ENCODE measurements at regions not wholly inside any gene's neighbourhood (a gene's known extent, or its start where the extent isn't known, plus 50 kb on each side); places are given as distances from the start of the nearest gene placed in this dataset.

GRCh38 chr2:19653509-19653908 is 248.3 kb downstream of the TTC32 start:
- H3K4me3 ChIP-seq (ENCODE audit: low read length) = no peak overlapping the region

GRCh38 chr2:19652811-19653210 is 249.0 kb downstream of the TTC32 start:
- Histone ChIP-seq H3K9me3 (ENCODE audit: insufficient read depth, low read depth, low read length) (no peaks in the 10 kb centered on the region), H3K4me3 (ENCODE audit: low read length) (no peak overlapping the region), H3K9ac (ENCODE audit: low read depth, low read length) (no peak overlapping the region), H3K36me3 (ENCODE audit: insufficient read depth, low read depth, low read length) (no peaks in the 10 kb centered on the region), H3K27ac (ENCODE audit: low read length) (no peak overlapping the region), H3K27me3 (ENCODE audit: insufficient read depth, low read length) (no peaks in the 10 kb centered on the region), H3K4me1 (ENCODE audit: insufficient read depth, low read length) (no peaks in the 10 kb centered on the region)

More at GRCh38 chr2:19653509-19653908, 248.3 kb downstream of the TTC32 start:
- no peaks in the 10 kb centered on the region for H3K27me3 ChIP-seq (ENCODE audit: insufficient read depth, low read length)
- no peaks in the 10 kb centered on the region for H3K9me3 ChIP-seq (ENCODE audit: insufficient read depth, low read depth, low read length)
- no peak overlapping the region for H3K27ac ChIP-seq (ENCODE audit: low read length)
- H3K4me1 ChIP-seq (ENCODE audit: insufficient read depth, low read length) = no peaks in the 10 kb centered on the region
- H3K9ac ChIP-seq (ENCODE audit: low read depth, low read length) = no peak overlapping the region
- H3K36me3 ChIP-seq (ENCODE audit: insufficient read depth, low read depth, low read length) = no peaks in the 10 kb centered on the region

GRCh38 chr2:19651466-19651865 is 250.3 kb downstream of the TTC32 start:
- H3K36me3 ChIP-seq (ENCODE audit: insufficient read depth, low read depth, low read length) = no peaks in the 10 kb centered on the region
- H3K9me3 ChIP-seq (ENCODE audit: insufficient read depth, low read depth, low read length) = no peaks in the 10 kb centered on the region
- no peak overlapping the region for H3K4me3 ChIP-seq (ENCODE audit: low read length)
- no peak overlapping the region; the same call in 1 of the 2 replicates for H3K9ac ChIP-seq (ENCODE audit: low read depth, low read length)
- no peaks in the 10 kb centered on the region for H3K4me1 ChIP-seq (ENCODE audit: insufficient read depth, low read length)
- H3K27me3 ChIP-seq (ENCODE audit: insufficient read depth, low read length) = no peaks in the 10 kb centered on the region
- H3K27ac ChIP-seq (ENCODE audit: low read length) = no peak overlapping the region

- Histone ChIP-seq H3K4me3 (ENCODE audit: low read length) (no peak overlapping the region), H3K27me3 (ENCODE audit: insufficient read depth, low read length) (no peaks in the 10 kb centered on the region), H3K27ac (ENCODE audit: low read length) (no peak overlapping the region), H3K4me1 (ENCODE audit: insufficient read depth, low read length) (no peaks in the 10 kb centered on the region), H3K36me3 (ENCODE audit: insufficient read depth, low read depth, low read length) (no peaks in the 10 kb centered on the region), H3K9ac (ENCODE audit: low read depth, low read length) (no peak overlapping the region), H3K9me3 (ENCODE audit: insufficient read depth, low read depth, low read length) (no peaks in the 10 kb centered on the region)
Measured at GRCh38 chr2:19649785-19650380, 251.9 kb downstream of the TTC32 start.

- no peak overlapping the region for H3K4me3 ChIP-seq (ENCODE audit: low read length)
Measured at GRCh38 chr2:19649142-19649541, 252.6 kb downstream of the TTC32 start.

GRCh38 chr2:19648583-19648982 is 253.2 kb downstream of the TTC32 start:
- Histone ChIP-seq H3K4me3 (ENCODE audit: low read length) (no peak overlapping the region), H3K27ac (ENCODE audit: low read length) (no peak overlapping the region), H3K36me3 (ENCODE audit: insufficient read depth, low read depth, low read length) (no peaks in the 10 kb centered on the region), H3K27me3 (ENCODE audit: insufficient read depth, low read length) (no peaks in the 10 kb centered on the region), H3K9me3 (ENCODE audit: insufficient read depth, low read depth, low read length) (no peaks in the 10 kb centered on the region), H3K9ac (ENCODE audit: low read depth, low read length) (no peak overlapping the region), H3K4me1 (ENCODE audit: insufficient read depth, low read length) (no peaks in the 10 kb centered on the region)

More at GRCh38 chr2:19649142-19649541, 252.6 kb downstream of the TTC32 start:
- no peaks in the 10 kb centered on the region for H3K4me1 ChIP-seq (ENCODE audit: insufficient read depth, low read length)
- H3K27ac ChIP-seq (ENCODE audit: low read length) = no peak overlapping the region
- H3K9me3 ChIP-seq (ENCODE audit: insufficient read depth, low read depth, low read length) = no peaks in the 10 kb centered on the region
- no peak overlapping the region for H3K9ac ChIP-seq (ENCODE audit: low read depth, low read length)
- no peaks in the 10 kb centered on the region for H3K36me3 ChIP-seq (ENCODE audit: insufficient read depth, low read depth, low read length)
- no peaks in the 10 kb centered on the region for H3K27me3 ChIP-seq (ENCODE audit: insufficient read depth, low read length)

- H3K9me3 ChIP-seq (ENCODE audit: insufficient read depth, low read depth, low read length) = no peaks in the 10 kb centered on the region
- no peak overlapping the region for H3K27ac ChIP-seq (ENCODE audit: low read length)
- H3K27me3 ChIP-seq (ENCODE audit: insufficient read depth, low read length) = no peaks in the 10 kb centered on the region
- no peaks in the 10 kb centered on the region for H3K4me1 ChIP-seq (ENCODE audit: insufficient read depth, low read length)
- H3K9ac ChIP-seq (ENCODE audit: low read depth, low read length) = no peak overlapping the region
- H3K4me3 ChIP-seq (ENCODE audit: low read length) = no peak overlapping the region
- no peaks in the 10 kb centered on the region for H3K36me3 ChIP-seq (ENCODE audit: insufficient read depth, low read depth, low read length)
Measured at GRCh38 chr2:19646987-19647386, 254.8 kb downstream of the TTC32 start.

- no peak overlapping the region for H3K9ac ChIP-seq (ENCODE audit: low read depth, low read length)
- H3K27ac ChIP-seq (ENCODE audit: low read length) = no peak overlapping the region
Measured at GRCh38 chr2:19644763-19645162, 257.0 kb downstream of the TTC32 start.

GRCh38 chr2:19643117-19643518 is 258.7 kb downstream of the TTC32 start:
- no peaks in the 10 kb centered on the region for H3K27me3 ChIP-seq (ENCODE audit: insufficient read depth, low read length)
- no peaks in the 10 kb centered on the region for H3K4me1 ChIP-seq (ENCODE audit: insufficient read depth, low read length)
- no peaks in the 10 kb centered on the region for H3K9me3 ChIP-seq (ENCODE audit: insufficient read depth, low read depth, low read length)
- H3K4me3 ChIP-seq (ENCODE audit: low read length) = no peak overlapping the region
- H3K27ac ChIP-seq (ENCODE audit: low read length) = no peak overlapping the region
- H3K36me3 ChIP-seq (ENCODE audit: insufficient read depth, low read depth, low read length) = no peaks in the 10 kb centered on the region
- no peak overlapping the region for H3K9ac ChIP-seq (ENCODE audit: low read depth, low read length)

More at GRCh38 chr2:19644763-19645162, 257.0 kb downstream of the TTC32 start:
- Histone ChIP-seq H3K36me3 (ENCODE audit: insufficient read depth, low read depth, low read length) (no peaks in the 10 kb centered on the region), H3K9me3 (ENCODE audit: insufficient read depth, low read depth, low read length) (no peaks in the 10 kb centered on the region), H3K4me3 (ENCODE audit: low read length) (no peak overlapping the region), H3K27me3 (ENCODE audit: insufficient read depth, low read length) (no peaks in the 10 kb centered on the region), H3K4me1 (ENCODE audit: insufficient read depth, low read length) (no peaks in the 10 kb centered on the region)

- no peaks in the 10 kb centered on the region for H3K27me3 ChIP-seq (ENCODE audit: insufficient read depth, low read length)
- no peaks in the 10 kb centered on the region for H3K9me3 ChIP-seq (ENCODE audit: insufficient read depth, low read depth, low read length)
- H3K36me3 ChIP-seq (ENCODE audit: insufficient read depth, low read depth, low read length) = no peaks in the 10 kb centered on the region
- H3K4me1 ChIP-seq (ENCODE audit: insufficient read depth, low read length) = no peaks in the 10 kb centered on the region
- no peak overlapping the region for H3K27ac ChIP-seq (ENCODE audit: low read length)
- H3K4me3 ChIP-seq (ENCODE audit: low read length) = no peak overlapping the region
- H3K9ac ChIP-seq (ENCODE audit: low read depth, low read length) = no peak overlapping the region
Measured at GRCh38 chr2:19642501-19642900, 259.3 kb downstream of the TTC32 start.

- Histone ChIP-seq H3K27me3 (ENCODE audit: insufficient read depth, low read length) (no peaks in the 10 kb centered on the region), H3K9ac (ENCODE audit: low read depth, low read length) (no peak overlapping the region), H3K27ac (ENCODE audit: low read length) (no peak overlapping the region), H3K9me3 (ENCODE audit: insufficient read depth, low read depth, low read length) (no peaks in the 10 kb centered on the region), H3K4me3 (ENCODE audit: low read length) (no peak overlapping the region), H3K36me3 (ENCODE audit: insufficient read depth, low read depth, low read length) (no peaks in the 10 kb centered on the region), H3K4me1 (ENCODE audit: insufficient read depth, low read length) (no peaks in the 10 kb centered on the region)
Measured at GRCh38 chr2:19635951-19636510, 265.8 kb downstream of the TTC32 start.

GRCh38 chr2:19632403-19632991 is 269.3 kb downstream of the TTC32 start:
- Histone ChIP-seq H3K9me3 (ENCODE audit: insufficient read depth, low read depth, low read length) (no peaks in the 10 kb centered on the region), H3K36me3 (ENCODE audit: insufficient read depth, low read depth, low read length) (no peaks in the 10 kb centered on the region), H3K4me3 (ENCODE audit: low read length) (no peak overlapping the region), H3K27ac (ENCODE audit: low read length) (no peak overlapping the region), H3K27me3 (ENCODE audit: insufficient read depth, low read length) (no peaks in the 10 kb centered on the region), H3K4me1 (ENCODE audit: insufficient read depth, low read length) (no peaks in the 10 kb centered on the region), H3K9ac (ENCODE audit: low read depth, low read length) (no peak overlapping the region)
